ENCODE measurements at regions not wholly inside any gene's neighbourhood (a gene's known extent, or its start where the extent isn't known, plus 50 kb on each side); places are given as distances from the start of the nearest gene placed in this dataset.

GRCh38 chr2:220450846-220451245 is 823.4 kb downstream of the SLC4A3 start:
- no peak for TF ChIP-seq CTCF (IDR thresholded peaks at IDR 0.05 in 8 of 11, conservative IDR thresholded peaks at IDR 0.05 in 3 of 11)
- no peak for TF ChIP-seq POLR2A (IDR thresholded peaks at IDR 0.05)
- TF ChIP-seq POLR2AphosphoS5 (IDR thresholded peaks at IDR 0.05), result no peak
